HepG2 (cell line): ENCODE measurements at regions not wholly inside any gene's neighbourhood (a gene's known extent, or its start where the extent isn't known, plus 50 kb on each side); places are given as distances from the start of the nearest gene placed in this dataset.

ENCODE experiments used
- CTCF ChIP-seq: sonication (generic); formaldehyde crosslinking; IDR thresholded peaks from 2 replicates; pipeline ENCODE4 v1.5.0; 2020; ENCODE audit warnings: mild to moderate bottlenecking, missing genetic modification reagents, moderate library complexity
- EZH2 ChIP-seq: conservative IDR thresholded peaks from 2 replicates; pipeline ENCODE4 v1.6.1; 2012; ENCODE audit warnings: mild to moderate bottlenecking, low read depth, low read length, moderate library complexity
- HNF4A ChIP-seq: sonication (generic); formaldehyde crosslinking; IDR thresholded peaks from 2 replicates; pipeline ENCODE4 v1.4.0; 2020; ENCODE audit warnings: missing genetic modification reagents
- JUND ChIP-seq: sonication (generic); formaldehyde crosslinking; IDR thresholded peaks from 2 replicates; pipeline ENCODE4 v1.8.0; 2022; ENCODE audit warnings: mild to moderate bottlenecking, missing genetic modification reagents
- POLR2A ChIP-seq, 2 experiments: IDR thresholded peaks; 2 replicates each; pipeline ENCODE4 v1.6.1; 2011; ENCODE audit warnings: low read depth in 2 of 2, low read length in 2 of 2, mild to moderate bottlenecking in 1 of 2, moderate library complexity in 1 of 2; ENCODE audit not compliant: insufficient read depth in 1 of 2
- TRIM24 ChIP-seq: sonication (generic); formaldehyde crosslinking; IDR thresholded peaks from 2 replicates; pipeline ENCODE4 v1.8.0; 2022; ENCODE audit warnings: mild to moderate bottlenecking, missing genetic modification reagents
- ZBTB26 ChIP-seq: IDR thresholded peaks from 2 replicates; pipeline ENCODE4 v1.6.1; 2016; ENCODE audit warnings: missing compliant biosample characterization, missing genetic modification reagents, borderline replicate concordance
- ZNF224 ChIP-seq: sonication (generic); formaldehyde crosslinking; IDR thresholded peaks from 2 replicates; pipeline ENCODE4 v1.5.0; 2020; ENCODE audit warnings: mild to moderate bottlenecking, missing genetic modification reagents
- ZNF773 ChIP-seq: sonication (generic); formaldehyde crosslinking; IDR thresholded peaks from 2 replicates; pipeline ENCODE4 v1.4.0; 2020; ENCODE audit warnings: missing genetic modification reagents, borderline replicate concordance

DNA sequence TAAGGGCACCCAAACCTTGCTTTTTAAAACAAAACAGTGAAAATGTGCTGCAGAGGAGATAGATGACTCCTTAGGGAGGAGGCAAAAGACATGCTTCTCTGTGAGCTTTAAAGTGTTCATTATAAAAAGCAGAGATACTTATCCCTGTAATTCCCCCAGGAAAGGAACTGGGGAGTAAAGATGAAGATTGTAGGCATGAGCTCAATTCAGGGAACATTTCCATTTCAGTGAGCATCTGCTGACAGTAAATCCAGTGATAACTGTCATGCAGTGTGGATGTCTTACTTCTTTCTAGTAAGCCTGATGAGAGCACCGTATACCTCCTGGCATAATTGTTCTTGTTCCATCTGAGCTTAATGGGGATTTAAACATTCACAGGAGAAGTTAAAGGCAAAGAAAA, 1296.5 kb downstream of the MRPL39 start:
- TF ChIP-seq CTCF (CRISPR knock-in tag), result no peak
- TF ChIP-seq HNF4A (CRISPR knock-in tag), result no peak
- no peak for TF ChIP-seq ZNF773 (CRISPR knock-in tag)
- no peak for TF ChIP-seq TRIM24 (CRISPR knock-in tag)
- no peak for TF ChIP-seq EZH2
- no peak for TF ChIP-seq ZBTB26 (CRISPR knock-in tag)
- TF ChIP-seq POLR2A (IDR thresholded peaks at IDR 0.05; ENCODE audit: insufficient read depth in 1 of 2, low read depth in 2 of 2, low read length in 2 of 2), result no peak
- no peak for TF ChIP-seq JUND
- no peak for TF ChIP-seq ZNF224 (CRISPR knock-in tag)
